HepG2 (cell line): ENCODE measurements at regions not wholly inside any gene's neighbourhood (a gene's known extent, or its start where the extent isn't known, plus 50 kb on each side); places are given as distances from the start of the nearest gene placed in this dataset.

Source experiments
- CREM ChIP-seq, 2 experiments: sonication (generic) in 1 of 2; formaldehyde crosslinking in 1 of 2; IDR thresholded peaks; 2 replicates each; pipeline versions ENCODE4 v1.4.0 to v1.6.1; 2016 to 2020; ENCODE audit warnings: antibody characterized with exemption in 1 of 2, mild to moderate bottlenecking in 1 of 2, missing genetic modification reagents in 1 of 2
- FOXJ3 ChIP-seq: sonication (generic); formaldehyde crosslinking; IDR thresholded peaks from 2 replicates; pipeline ENCODE4 v1.4.0; 2020; ENCODE audit warnings: missing genetic modification reagents, mild to moderate bottlenecking, borderline replicate concordance
- FOXK1 ChIP-seq: sonication (generic); formaldehyde crosslinking; IDR thresholded peaks from 2 replicates; pipeline ENCODE4 v1.4.0; 2020; ENCODE audit warnings: low read depth, missing genetic modification reagents, borderline replicate concordance
- KDM3A ChIP-seq: IDR thresholded peaks from 2 replicates; pipeline ENCODE4 v1.6.1; 2018; ENCODE audit warnings: low read depth, missing compliant biosample characterization
- MLLT10 ChIP-seq: sonication (generic); formaldehyde crosslinking; IDR thresholded peaks from 2 replicates; pipeline ENCODE4 v1.4.0; 2020; ENCODE audit warnings: missing genetic modification reagents
- NR3C1 ChIP-seq: sonication (generic); formaldehyde crosslinking; IDR thresholded peaks from 2 replicates; pipeline ENCODE4 v1.4.0; 2020; ENCODE audit warnings: missing genetic modification reagents
- PHF20 ChIP-seq: sonication (generic); formaldehyde crosslinking; IDR thresholded peaks from 2 replicates; pipeline ENCODE4 v1.5.0; 2020; ENCODE audit warnings: mild to moderate bottlenecking, missing genetic modification reagents
- PRPF4 ChIP-seq: fragments of 200-400 bp; formaldehyde crosslinking; IDR thresholded peaks from 2 replicates; pipeline ENCODE4 v1.6.1; 2016; ENCODE audit warnings: low read length, low read depth; ENCODE audit not compliant: poor library complexity, severe bottlenecking
- RBM39 ChIP-seq: fragments of 200-400 bp; formaldehyde crosslinking; IDR thresholded peaks from one replicate; pipeline ENCODE4 v1.6.1; 2018; ENCODE audit warnings: antibody characterized with exemption, mild to moderate bottlenecking, low read depth, low read length; ENCODE audit not compliant: poor library complexity, severe bottlenecking
- RFX1 ChIP-seq: fragments of 450-650 bp; IDR thresholded peaks from 2 replicates; pipeline ENCODE4 v1.6.1; 2017
- SP140L ChIP-seq: sonication (generic); formaldehyde crosslinking; IDR thresholded peaks from 2 replicates; pipeline ENCODE4 v1.4.0; 2020; ENCODE audit warnings: missing genetic modification reagents, borderline replicate concordance
- ZMYM4 ChIP-seq: sonication (generic); formaldehyde crosslinking; IDR thresholded peaks from 2 replicates; pipeline ENCODE4 v1.8.1; 2023; ENCODE audit warnings: mild to moderate bottlenecking, missing genetic modification reagents
- ZNF30 ChIP-seq: sonication (generic); formaldehyde crosslinking; IDR thresholded peaks from 2 replicates; pipeline ENCODE4 v1.5.0; 2020; ENCODE audit warnings: mild to moderate bottlenecking, missing genetic modification reagents
- ZNF766 ChIP-seq: sonication (generic); formaldehyde crosslinking; IDR thresholded peaks from 2 replicates; pipeline ENCODE4 v1.5.0; 2020; ENCODE audit warnings: missing genetic modification reagents, borderline replicate concordance
- ZNF788 ChIP-seq: sonication (generic); formaldehyde crosslinking; IDR thresholded peaks from 2 replicates; pipeline ENCODE4 v1.5.0; 2020; ENCODE audit warnings: mild to moderate bottlenecking, missing genetic modification reagents, borderline replicate concordance
- TF ChIP-seq, protein P1 (sequence below): sonication (generic); formaldehyde crosslinking; conservative IDR thresholded peaks from 2 replicates; pipeline ENCODE4 v1.4.0; 2020; ENCODE audit warnings: mild to moderate bottlenecking, missing genetic modification reagents, moderate library complexity
- TF ChIP-seq, protein P2 (sequence below): sonication (generic); formaldehyde crosslinking; IDR thresholded peaks from 2 replicates; pipeline ENCODE4 v1.5.1; 2020; ENCODE audit warnings: mild to moderate bottlenecking, moderate library complexity, missing genetic modification reagents
- TF ChIP-seq, protein P3 (sequence below): sonication (generic); formaldehyde crosslinking; IDR thresholded peaks from 2 replicates; pipeline ENCODE4 v1.5.1; 2020; ENCODE audit warnings: missing genetic modification reagents, mild to moderate bottlenecking, borderline replicate concordance

DNA sequence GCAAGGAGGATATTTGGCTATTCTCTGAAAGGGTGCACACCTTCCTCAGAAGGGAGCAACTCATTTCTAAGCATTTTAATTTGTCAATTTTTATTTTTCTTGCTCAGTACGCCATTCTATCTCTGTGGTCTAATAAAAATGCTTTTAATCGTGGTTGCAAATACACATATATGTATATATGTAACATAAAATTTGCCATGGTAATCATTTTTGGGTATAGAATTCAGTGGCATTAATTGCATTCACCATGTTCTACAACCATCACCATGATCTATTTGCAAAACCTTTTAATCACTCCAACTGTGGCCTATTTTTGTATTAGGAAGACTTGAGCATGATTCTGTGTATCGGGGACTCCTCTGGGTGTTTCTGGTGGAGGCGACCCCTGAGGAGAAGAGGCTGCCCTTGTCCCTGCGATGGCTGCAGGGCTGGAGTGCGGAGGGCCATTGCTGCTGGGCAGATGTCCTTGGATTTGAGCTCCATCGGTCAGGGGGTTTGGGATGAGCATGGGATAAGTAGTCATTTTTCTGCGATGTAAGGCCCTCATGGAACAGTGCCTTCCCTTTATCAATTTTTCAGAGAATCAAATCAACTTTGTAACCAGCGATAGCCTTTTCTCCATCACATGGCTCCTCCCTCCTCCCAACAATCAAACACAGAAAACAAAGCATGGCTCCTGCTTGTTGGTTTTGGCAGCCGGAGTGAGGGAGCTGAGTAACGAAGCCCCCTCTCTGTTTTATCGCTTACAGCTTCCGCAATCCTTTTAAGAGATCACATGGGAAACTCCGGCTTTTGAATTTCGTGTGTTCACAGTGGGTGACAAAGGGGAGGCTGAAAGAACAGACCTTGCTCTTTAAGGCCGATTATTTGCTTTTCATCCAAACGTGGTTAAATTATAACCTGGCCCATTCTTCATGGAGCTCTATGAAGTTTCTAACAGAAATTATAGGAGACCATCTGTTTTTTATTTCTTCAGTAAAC is 187.3 kb downstream of the TENT4A start (continued):
- no peak for TF ChIP-seq ZNF30 (CRISPR knock-in tag)
- peak; percentile 75; the same call in 1 of the 2 replicates for TF ChIP-seq FOXJ3
- TF ChIP-seq KDM3A = no peak
- TF ChIP-seq RFX1 = no peak
- TF ChIP-seq, protein P1, sequence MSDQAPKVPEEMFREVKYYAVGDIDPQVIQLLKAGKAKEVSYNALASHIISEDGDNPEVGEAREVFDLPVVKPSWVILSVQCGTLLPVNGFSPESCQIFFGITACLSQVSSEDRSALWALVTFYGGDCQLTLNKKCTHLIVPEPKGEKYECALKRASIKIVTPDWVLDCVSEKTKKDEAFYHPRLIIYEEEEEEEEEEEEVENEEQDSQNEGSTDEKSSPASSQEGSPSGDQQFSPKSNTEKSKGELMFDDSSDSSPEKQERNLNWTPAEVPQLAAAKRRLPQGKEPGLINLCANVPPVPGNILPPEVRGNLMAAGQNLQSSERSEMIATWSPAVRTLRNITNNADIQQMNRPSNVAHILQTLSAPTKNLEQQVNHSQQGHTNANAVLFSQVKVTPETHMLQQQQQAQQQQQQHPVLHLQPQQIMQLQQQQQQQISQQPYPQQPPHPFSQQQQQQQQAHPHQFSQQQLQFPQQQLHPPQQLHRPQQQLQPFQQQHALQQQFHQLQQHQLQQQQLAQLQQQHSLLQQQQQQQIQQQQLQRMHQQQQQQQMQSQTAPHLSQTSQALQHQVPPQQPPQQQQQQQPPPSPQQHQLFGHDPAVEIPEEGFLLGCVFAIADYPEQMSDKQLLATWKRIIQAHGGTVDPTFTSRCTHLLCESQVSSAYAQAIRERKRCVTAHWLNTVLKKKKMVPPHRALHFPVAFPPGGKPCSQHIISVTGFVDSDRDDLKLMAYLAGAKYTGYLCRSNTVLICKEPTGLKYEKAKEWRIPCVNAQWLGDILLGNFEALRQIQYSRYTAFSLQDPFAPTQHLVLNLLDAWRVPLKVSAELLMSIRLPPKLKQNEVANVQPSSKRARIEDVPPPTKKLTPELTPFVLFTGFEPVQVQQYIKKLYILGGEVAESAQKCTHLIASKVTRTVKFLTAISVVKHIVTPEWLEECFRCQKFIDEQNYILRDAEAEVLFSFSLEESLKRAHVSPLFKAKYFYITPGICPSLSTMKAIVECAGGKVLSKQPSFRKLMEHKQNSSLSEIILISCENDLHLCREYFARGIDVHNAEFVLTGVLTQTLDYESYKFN = peak; percentile 95
- TF ChIP-seq ZNF788 = peak; percentile 47; the same call in 1 of the 2 replicates
- peak; percentile 69 for TF ChIP-seq CREM (IDR thresholded peaks at IDR 0.05)
- no peak for TF ChIP-seq CREM (CRISPR knock-in tag; IDR thresholded peaks at IDR 0.05)
- TF ChIP-seq ZNF766 (CRISPR knock-in tag) = 0 out of 2 replicates have a peak, but pooled peaks have one; percentile 53
- TF ChIP-seq FOXK1 (CRISPR knock-in tag) = peak; percentile 30; the same call in 1 of the 2 replicates
- TF ChIP-seq RBM39 = no peak
- no peak for TF ChIP-seq SP140L
- no peak for TF ChIP-seq PRPF4
- TF ChIP-seq, protein P2, sequence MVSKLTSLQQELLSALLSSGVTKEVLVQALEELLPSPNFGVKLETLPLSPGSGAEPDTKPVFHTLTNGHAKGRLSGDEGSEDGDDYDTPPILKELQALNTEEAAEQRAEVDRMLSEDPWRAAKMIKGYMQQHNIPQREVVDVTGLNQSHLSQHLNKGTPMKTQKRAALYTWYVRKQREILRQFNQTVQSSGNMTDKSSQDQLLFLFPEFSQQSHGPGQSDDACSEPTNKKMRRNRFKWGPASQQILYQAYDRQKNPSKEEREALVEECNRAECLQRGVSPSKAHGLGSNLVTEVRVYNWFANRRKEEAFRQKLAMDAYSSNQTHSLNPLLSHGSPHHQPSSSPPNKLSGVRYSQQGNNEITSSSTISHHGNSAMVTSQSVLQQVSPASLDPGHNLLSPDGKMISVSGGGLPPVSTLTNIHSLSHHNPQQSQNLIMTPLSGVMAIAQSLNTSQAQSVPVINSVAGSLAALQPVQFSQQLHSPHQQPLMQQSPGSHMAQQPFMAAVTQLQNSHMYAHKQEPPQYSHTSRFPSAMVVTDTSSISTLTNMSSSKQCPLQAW (CRISPR knock-in tag) = peak; percentile 96
- TF ChIP-seq, protein P3, sequence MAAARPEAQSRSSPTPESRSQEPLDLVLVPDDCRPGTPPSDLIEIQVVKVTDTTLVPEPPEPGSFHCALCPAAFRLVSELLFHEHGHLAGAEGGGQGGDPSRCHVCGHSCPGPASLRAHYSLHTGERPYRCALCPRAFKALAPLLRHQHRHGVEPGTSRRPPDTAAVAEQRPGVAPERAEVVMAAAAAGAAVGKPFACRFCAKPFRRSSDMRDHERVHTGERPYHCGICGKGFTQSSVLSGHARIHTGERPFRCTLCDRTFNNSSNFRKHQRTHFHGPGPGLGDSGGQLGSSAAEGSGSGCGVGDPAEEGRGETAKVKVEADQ (CRISPR knock-in tag) = no peak
- no peak for TF ChIP-seq PHF20 (CRISPR knock-in tag)
- TF ChIP-seq ZMYM4 = peak; percentile 97
- TF ChIP-seq NR3C1 (CRISPR knock-in tag) = no peak
- TF ChIP-seq MLLT10 (CRISPR knock-in tag) = no peak
